ENCODE measurements at regions not wholly inside any gene's neighbourhood (a gene's known extent, or its start where the extent isn't known, plus 50 kb on each side); places are given as distances from the start of the nearest gene placed in this dataset.

- TF ChIP-seq POLR2AphosphoS5 (IDR thresholded peaks at IDR 0.05; ENCODE audit: low read depth, low read length) = no peak
- TF ChIP-seq POLR2A (IDR thresholded peaks at IDR 0.05; ENCODE audit: low read depth, low read length) = no peak
- TF ChIP-seq TAF1 (IDR thresholded peaks at IDR 0.05; ENCODE audit: borderline replicate concordance, low read depth, low read length) = no peak
These were observed 516.7 kb upstream of the SLIT2 start for GRCh38 chr4:19735012-19735411.
